Tibial artery (tissue), 4 donors: ENCODE measurements at regions not wholly inside any gene's neighbourhood (a gene's known extent, or its start where the extent isn't known, plus 50 kb on each side); places are given as distances from the start of the nearest gene placed in this dataset.

Experiments
- DNase-seq, 2 donors: peaks; one replicate each; pipeline ENCODE4 v3.0.0-alpha.2; 2019
- H3K27ac ChIP-seq, 2 donors: fragments of 200-600 bp; sonication (generic) in 1 of 2; 1 replicate in 1 of 2; 2 replicates in 1 of 2; pipeline ENCODE4 v1.5.1; 2018 to 2019; ENCODE audit warnings: mild to moderate bottlenecking in 1 of 2
- H3K27me3 ChIP-seq, 2 donors: fragments of 200-600 bp; sonication (generic) in 1 of 2; one replicate each; pipeline versions ENCODE4 v1.5.1 to v1.6.0; 2016 to 2019
- H3K36me3 ChIP-seq, 3 donors: fragments of 200-600 bp; sonication (generic) in 2 of 3; one replicate each; pipeline ENCODE4 v1.5.1; 2016 to 2019; ENCODE audit warnings: mild to moderate bottlenecking in 2 of 3
- H3K4me1 ChIP-seq, 4 donors: fragments of 200-600 bp; sonication (generic) in 2 of 4; 1 replicate in 3 of 4; 2 replicates in 1 of 4; pipeline ENCODE4 v1.5.1; 2016 to 2019
- H3K4me3 ChIP-seq, 2 donors: fragments of 200-600 bp; sonication (generic) in 1 of 2; 1 replicate in 1 of 2; 2 replicates in 1 of 2; pipeline ENCODE4 v1.5.1; 2018 to 2019; ENCODE audit warnings: mild to moderate bottlenecking in 2 of 2
- H3K9me3 ChIP-seq, 3 donors: fragments of 200-600 bp; sonication (generic) in 1 of 3; one replicate each; pipeline ENCODE4 v1.5.1; 2016 to 2019
- intact Hi-C: fragments of 100-400 bp; cut with DNase I; formaldehyde crosslinking; loops from one replicate; pipeline ENCODE4 v1.15.0; 2023; ENCODE audit warnings: low total_unique reads
- TF ChIP-seq, protein P1 (sequence below), 2 experiments: fragments of 200-600 bp in 1 of 2; fragments of 450-650 bp in 1 of 2; IDR thresholded peaks; one replicate each; pipeline ENCODE4 v1.5.1; 2017 to 2019; ENCODE audit warnings: antibody characterized with exemption in 2 of 2, mild to moderate bottlenecking in 1 of 2, moderate library complexity in 1 of 2

DNA sequence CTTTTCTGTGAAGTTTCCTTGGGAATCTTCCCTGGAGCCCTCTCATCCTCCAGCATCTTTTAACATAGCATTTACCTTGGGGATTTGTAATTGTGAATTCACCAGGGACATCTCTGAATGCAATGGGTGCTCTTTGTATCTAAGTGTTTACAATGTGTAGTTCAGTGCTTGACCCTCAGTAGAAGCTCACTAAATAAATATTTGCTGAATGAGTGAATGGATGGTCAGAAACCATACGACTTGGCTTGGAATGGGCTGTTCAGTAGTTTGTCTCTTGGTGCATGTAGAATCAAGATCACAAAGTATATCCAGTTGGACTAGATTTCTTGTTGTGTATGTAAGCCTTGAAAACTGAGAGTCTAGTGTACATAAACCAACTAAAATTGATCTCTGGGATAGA lies 81.8 kb upstream of the MEF2C start:
- Histone ChIP-seq H3K4me1 (peaks cover 0 to 13% (median 1%) of the 10 kb centered on the region in 4 donors), H3K27me3 (no peaks in the 10 kb centered on the region), H3K36me3 (no peaks in the 10 kb centered on the region), H3K27ac (no peak overlapping the region), H3K4me3 (no peak overlapping the region), H3K9me3 (no peaks in the 10 kb centered on the region)
- DNase-seq, result no peak
- intact Hi-C loops, result no loop called here
- TF ChIP-seq, protein P1, sequence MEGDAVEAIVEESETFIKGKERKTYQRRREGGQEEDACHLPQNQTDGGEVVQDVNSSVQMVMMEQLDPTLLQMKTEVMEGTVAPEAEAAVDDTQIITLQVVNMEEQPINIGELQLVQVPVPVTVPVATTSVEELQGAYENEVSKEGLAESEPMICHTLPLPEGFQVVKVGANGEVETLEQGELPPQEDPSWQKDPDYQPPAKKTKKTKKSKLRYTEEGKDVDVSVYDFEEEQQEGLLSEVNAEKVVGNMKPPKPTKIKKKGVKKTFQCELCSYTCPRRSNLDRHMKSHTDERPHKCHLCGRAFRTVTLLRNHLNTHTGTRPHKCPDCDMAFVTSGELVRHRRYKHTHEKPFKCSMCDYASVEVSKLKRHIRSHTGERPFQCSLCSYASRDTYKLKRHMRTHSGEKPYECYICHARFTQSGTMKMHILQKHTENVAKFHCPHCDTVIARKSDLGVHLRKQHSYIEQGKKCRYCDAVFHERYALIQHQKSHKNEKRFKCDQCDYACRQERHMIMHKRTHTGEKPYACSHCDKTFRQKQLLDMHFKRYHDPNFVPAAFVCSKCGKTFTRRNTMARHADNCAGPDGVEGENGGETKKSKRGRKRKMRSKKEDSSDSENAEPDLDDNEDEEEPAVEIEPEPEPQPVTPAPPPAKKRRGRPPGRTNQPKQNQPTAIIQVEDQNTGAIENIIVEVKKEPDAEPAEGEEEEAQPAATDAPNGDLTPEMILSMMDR (IDR thresholded peaks at IDR 0.05), result no peak

DNA sequence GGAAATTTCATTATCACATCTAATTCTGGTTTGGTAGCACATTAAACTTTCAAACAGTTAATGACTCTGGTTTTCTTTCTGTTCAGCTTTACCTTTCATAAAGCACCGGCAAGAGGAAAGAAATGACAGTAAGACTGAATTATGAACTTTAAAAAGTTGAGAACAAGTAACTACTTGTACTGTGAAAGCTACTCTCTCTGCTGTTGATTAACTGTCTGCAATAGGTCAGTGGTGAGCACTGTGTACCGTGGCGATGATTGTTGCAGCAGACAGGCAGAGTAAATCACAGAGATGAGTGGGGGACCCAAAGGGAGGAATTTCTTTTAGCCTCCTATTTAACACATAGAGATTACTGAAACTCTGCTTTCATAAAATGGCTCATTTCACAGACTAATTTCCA lies 74.0 kb upstream of the MEF2C start:
- no peaks in the 10 kb centered on the region for H3K9me3 ChIP-seq
- peaks cover 0 to 32% (median 4%) of the 10 kb centered on the region in 4 donors for H3K4me1 ChIP-seq
- H3K4me3 ChIP-seq, result no peak overlapping the region
- no peaks in the 10 kb centered on the region for H3K36me3 ChIP-seq
- intact Hi-C loops, result no loop called here
- no peak overlapping the region for H3K27ac ChIP-seq
- no peak for DNase-seq
- TF ChIP-seq, protein P1 (IDR thresholded peaks at IDR 0.05), result no peak
- H3K27me3 ChIP-seq, result no peaks in the 10 kb centered on the region

DNA sequence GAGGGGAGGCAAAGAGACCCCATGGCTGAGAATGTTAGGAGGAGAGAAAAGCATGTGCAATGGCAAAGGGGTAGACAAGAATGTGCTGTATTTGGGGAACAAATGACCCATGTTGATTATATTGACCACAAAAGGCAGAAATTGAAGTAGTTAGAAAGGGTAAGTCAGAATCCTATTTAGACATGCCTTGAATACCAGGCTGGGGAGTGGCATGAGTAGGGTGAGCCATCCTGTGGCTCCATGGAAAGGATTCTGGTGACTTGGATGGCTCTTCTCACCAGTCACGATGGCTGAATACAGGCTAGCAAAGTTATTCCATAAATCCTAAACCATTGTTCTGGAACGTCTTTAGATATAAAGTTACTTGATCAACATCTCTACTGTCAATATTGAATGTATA lies 73.4 kb upstream of the MEF2C start:
- intact Hi-C loops, result no loop called here
- DNase-seq, result no peak
- Histone ChIP-seq H3K27me3 (no peaks in the 10 kb centered on the region), H3K4me1 (peaks cover 0 to 38% (median 4%) of the 10 kb centered on the region in 4 donors), H3K4me3 (no peak overlapping the region), H3K36me3 (no peaks in the 10 kb centered on the region), H3K27ac (no peak overlapping the region), H3K9me3 (no peaks in the 10 kb centered on the region)
- TF ChIP-seq, protein P1 (IDR thresholded peaks at IDR 0.05), result no peak

DNA sequence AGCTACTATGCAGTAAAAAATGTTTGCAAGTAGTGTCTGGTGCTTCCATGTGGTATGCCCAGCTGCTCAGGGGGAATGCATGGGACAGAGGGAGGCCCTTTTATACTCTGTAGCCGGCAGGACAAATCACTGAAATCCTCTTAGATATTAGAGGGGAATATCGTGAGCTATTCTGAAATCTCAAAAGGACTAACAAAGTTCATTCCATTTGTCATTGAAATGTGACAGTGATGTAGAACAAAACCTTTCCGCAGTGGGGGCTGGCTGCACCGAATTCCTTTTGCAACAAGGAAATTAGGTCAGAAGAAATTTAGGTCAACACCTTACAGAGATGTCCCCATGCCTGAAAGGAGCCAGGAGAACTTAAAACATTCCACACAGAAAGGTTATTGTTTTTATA lies 72.4 kb upstream of the MEF2C start:
- H3K27ac ChIP-seq, result no peak overlapping the region
- intact Hi-C loops, result no loop called here
- H3K4me3 ChIP-seq, result no peak overlapping the region
- H3K4me1 ChIP-seq, result peaks cover 0 to 41% (median 4%) of the 10 kb centered on the region in 4 donors
- TF ChIP-seq, protein P1 (IDR thresholded peaks at IDR 0.05), result no peak
- no peaks in the 10 kb centered on the region for H3K36me3 ChIP-seq
- DNase-seq, result no peak
- H3K27me3 ChIP-seq, result no peaks in the 10 kb centered on the region
- no peaks in the 10 kb centered on the region for H3K9me3 ChIP-seq

DNA sequence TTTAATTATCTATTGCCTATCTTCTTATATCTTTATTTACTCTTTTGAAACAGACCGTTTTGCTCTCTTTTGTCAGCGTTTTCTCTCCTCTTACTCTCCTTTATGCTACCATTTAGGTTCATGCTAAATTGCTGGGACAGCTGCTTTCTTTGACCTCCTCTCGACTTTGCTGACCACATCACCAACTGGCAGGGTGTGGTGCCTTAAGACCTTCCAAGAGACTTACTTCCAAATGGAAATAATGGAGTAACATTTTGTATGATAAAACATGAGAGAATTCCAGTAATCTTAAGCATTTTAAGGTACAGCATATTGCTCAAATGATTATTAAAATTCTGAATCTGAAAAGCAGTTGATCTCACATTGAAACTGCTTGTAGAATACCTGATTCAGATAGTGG lies 71.5 kb upstream of the MEF2C start:
- no peaks in the 10 kb centered on the region for H3K27me3 ChIP-seq
- no peak overlapping the region for H3K27ac ChIP-seq
- no peaks in the 10 kb centered on the region for H3K9me3 ChIP-seq
- DNase-seq, result no peak
- H3K4me3 ChIP-seq, result no peak overlapping the region
- peaks cover 0 to 41% (median 2%) of the 10 kb centered on the region in 4 donors for H3K4me1 ChIP-seq
- intact Hi-C loops, result no loop called here
- TF ChIP-seq, protein P1 (IDR thresholded peaks at IDR 0.05), result no peak
- H3K36me3 ChIP-seq, result no peaks in the 10 kb centered on the region
